Gastroesophageal sphincter (tissue), 3 donors: ENCODE measurements at regions not wholly inside any gene's neighbourhood (a gene's known extent, or its start where the extent isn't known, plus 50 kb on each side); places are given as distances from the start of the nearest gene placed in this dataset.

Source experiments
- POLR2AphosphoS5 ChIP-seq: sonication (generic); formaldehyde crosslinking; IDR thresholded peaks from one replicate; pipeline ENCODE4 v1.6.1; 2017; ENCODE audit warnings: antibody characterized with exemption
- TF ChIP-seq, protein P1 (sequence below), 4 experiments: fragments of 200-600 bp in 2 of 4; fragments of 450-650 bp in 2 of 4; sonication (generic) in 1 of 4; IDR thresholded peaks; one replicate each; pipeline ENCODE4 v1.5.1; 2017 to 2019; ENCODE audit warnings: antibody characterized with exemption in 4 of 4, mild to moderate bottlenecking in 2 of 4, moderate library complexity in 2 of 4

DNA sequence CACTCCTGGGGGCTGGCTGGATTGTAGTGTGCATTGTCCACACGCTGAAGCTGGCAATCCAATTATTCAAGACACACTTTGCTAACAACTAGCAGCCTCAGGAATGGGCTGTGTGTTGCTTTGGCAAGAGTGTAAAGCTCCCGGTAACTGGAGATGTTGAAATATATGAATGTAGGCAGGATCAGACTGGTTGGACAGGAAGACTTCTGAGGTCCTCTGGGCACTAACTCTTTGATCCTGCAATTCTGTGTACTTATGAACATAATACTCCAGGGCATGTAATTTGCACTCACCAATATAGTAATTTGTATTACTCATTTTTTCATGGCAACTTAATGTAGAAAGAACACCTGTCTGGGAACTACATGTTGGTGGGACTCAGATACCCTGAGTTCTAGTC lies 106.7 kb upstream of the SLC28A3 start:
- TF ChIP-seq, protein P1, sequence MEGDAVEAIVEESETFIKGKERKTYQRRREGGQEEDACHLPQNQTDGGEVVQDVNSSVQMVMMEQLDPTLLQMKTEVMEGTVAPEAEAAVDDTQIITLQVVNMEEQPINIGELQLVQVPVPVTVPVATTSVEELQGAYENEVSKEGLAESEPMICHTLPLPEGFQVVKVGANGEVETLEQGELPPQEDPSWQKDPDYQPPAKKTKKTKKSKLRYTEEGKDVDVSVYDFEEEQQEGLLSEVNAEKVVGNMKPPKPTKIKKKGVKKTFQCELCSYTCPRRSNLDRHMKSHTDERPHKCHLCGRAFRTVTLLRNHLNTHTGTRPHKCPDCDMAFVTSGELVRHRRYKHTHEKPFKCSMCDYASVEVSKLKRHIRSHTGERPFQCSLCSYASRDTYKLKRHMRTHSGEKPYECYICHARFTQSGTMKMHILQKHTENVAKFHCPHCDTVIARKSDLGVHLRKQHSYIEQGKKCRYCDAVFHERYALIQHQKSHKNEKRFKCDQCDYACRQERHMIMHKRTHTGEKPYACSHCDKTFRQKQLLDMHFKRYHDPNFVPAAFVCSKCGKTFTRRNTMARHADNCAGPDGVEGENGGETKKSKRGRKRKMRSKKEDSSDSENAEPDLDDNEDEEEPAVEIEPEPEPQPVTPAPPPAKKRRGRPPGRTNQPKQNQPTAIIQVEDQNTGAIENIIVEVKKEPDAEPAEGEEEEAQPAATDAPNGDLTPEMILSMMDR (IDR thresholded peaks at IDR 0.05) = no peak
- TF ChIP-seq POLR2AphosphoS5 = no peak
